Progenitor cell of endocrine pancreas (in vitro differentiated cells): ENCODE measurements at regions not wholly inside any gene's neighbourhood (a gene's known extent, or its start where the extent isn't known, plus 50 kb on each side); places are given as distances from the start of the nearest gene placed in this dataset.

Experiments used
- DNase-seq: peaks from one replicate; pipeline ENCODE4 v3.0.0; 2021; ENCODE audit warnings: low spot score; ENCODE audit not compliant: unreplicated experiment
- H3K27ac Mint-ChIP-seq: 2 replicates; pipeline ENCODE4 v1.8.0; 2021; ENCODE audit warnings: mild to moderate bottlenecking, moderate library complexity, mixed read lengths
- H3K27me3 Mint-ChIP-seq: 2 replicates; pipeline ENCODE4 v1.8.0; 2021; ENCODE audit warnings: mixed read lengths
- H3K36me3 Mint-ChIP-seq: 2 replicates; pipeline ENCODE4 v1.8.0; 2022; ENCODE audit warnings: mixed read lengths; ENCODE audit not compliant: insufficient read depth
- H3K4me1 Mint-ChIP-seq: 2 replicates; pipeline ENCODE4 v1.8.0; 2021; ENCODE audit warnings: low read depth, mixed read lengths
- H3K4me3 Mint-ChIP-seq: 2 replicates; pipeline ENCODE4 v1.8.0; 2021; ENCODE audit warnings: low read depth, mild to moderate bottlenecking, moderate library complexity, mixed read lengths
- H3K9me3 Mint-ChIP-seq: 2 replicates; pipeline ENCODE4 v1.8.0; 2021; ENCODE audit warnings: low read depth, mixed read lengths
- TF ChIP-seq, protein P1 (sequence below): fragments of 200-600 bp; sonication (generic); IDR thresholded peaks from one replicate; pipeline ENCODE4 v1.5.0; 2021; ENCODE audit warnings: antibody characterized with exemption, mild to moderate bottlenecking; ENCODE audit not compliant: unreplicated experiment

DNA sequence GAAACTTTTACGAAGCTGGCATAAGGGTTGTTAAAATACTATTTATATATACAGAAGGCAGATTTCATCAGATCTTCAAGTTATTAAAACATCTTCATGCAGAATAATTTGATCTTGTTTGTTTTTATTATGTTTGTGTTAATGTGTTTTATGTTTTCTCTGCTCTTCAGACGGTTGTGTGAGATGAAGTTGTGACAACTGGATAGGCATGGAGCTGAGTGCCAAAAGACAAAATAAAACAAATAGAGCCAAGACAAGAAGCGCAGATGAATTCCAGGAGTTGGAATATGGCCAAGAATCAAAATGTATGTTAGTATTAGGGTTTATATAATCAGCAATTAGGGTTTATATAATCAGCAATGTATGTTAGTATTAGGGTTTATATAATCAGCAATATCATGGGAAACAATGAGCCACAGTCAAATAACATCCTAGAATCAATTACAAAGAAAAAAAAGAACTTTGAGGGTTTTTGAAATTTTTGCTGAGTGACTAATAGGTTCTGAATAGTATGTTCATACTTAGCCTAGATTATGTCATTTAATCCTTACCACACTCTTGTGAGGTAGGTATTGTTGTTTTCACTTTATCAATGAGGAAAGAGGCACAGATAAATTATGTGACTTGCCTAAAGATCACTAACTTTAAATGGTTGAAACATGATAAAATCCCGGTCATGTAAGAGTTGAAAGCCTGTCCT, 488.0 kb upstream of the STEAP1 start:
- Mint-ChIP-seq H3K4me3 (no peak overlapping the region), H3K4me1 (peaks cover 1% of the 10 kb centered on the region), H3K36me3 (no peaks in the 10 kb centered on the region), H3K27ac (no peak overlapping the region), H3K27me3 (no peaks in the 10 kb centered on the region), H3K9me3 (no peaks in the 10 kb centered on the region)
- DNase-seq: no peak
- TF ChIP-seq, protein P1, sequence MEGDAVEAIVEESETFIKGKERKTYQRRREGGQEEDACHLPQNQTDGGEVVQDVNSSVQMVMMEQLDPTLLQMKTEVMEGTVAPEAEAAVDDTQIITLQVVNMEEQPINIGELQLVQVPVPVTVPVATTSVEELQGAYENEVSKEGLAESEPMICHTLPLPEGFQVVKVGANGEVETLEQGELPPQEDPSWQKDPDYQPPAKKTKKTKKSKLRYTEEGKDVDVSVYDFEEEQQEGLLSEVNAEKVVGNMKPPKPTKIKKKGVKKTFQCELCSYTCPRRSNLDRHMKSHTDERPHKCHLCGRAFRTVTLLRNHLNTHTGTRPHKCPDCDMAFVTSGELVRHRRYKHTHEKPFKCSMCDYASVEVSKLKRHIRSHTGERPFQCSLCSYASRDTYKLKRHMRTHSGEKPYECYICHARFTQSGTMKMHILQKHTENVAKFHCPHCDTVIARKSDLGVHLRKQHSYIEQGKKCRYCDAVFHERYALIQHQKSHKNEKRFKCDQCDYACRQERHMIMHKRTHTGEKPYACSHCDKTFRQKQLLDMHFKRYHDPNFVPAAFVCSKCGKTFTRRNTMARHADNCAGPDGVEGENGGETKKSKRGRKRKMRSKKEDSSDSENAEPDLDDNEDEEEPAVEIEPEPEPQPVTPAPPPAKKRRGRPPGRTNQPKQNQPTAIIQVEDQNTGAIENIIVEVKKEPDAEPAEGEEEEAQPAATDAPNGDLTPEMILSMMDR: no peak

DNA sequence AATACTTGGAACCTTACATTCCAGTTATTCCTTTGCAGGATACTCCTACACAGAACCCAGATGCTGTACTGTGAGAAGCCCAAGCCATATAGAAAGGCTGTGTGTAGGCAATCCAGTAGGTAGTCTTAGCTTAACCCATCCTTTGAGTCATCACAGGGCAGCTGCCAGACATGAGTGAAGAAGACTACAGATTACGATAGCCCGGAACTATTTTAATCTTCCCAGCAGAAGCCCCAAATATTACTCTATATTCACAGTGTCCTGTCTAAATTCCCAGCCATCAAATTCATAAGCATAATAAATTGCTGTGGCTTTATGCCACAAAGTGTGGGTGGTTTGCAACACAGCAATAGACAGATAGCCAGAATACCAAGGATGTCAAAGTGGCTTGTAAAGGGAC, 474.1 kb upstream of the STEAP1 start:
- H3K27ac Mint-ChIP-seq: no peak overlapping the region
- DNase-seq: no peak
- TF ChIP-seq, protein P1: no peak
- no peaks in the 10 kb centered on the region for H3K27me3 Mint-ChIP-seq
- H3K36me3 Mint-ChIP-seq: no peaks in the 10 kb centered on the region
- H3K9me3 Mint-ChIP-seq: peaks cover 5% of the 10 kb centered on the region
- no peaks in the 10 kb centered on the region for H3K4me1 Mint-ChIP-seq
- no peak overlapping the region for H3K4me3 Mint-ChIP-seq

DNA sequence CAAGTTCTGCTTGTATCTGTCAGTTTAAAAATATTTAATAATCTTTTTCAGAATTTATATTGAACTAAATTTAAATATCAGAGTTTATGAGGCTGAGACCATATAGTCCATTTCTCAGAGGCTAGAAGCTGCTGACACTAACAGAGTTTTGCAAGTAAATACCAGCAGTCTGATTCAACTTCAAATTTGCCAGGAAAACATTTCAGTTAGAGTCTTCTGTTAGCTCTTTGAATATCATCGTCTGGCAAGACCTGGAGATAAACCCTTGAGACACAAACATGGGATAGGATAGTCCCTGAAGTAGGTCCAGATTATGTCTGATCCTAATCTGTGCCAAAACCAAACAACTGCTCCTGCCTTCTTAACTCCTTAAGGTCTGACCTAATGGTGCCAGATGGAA, 472.8 kb upstream of the STEAP1 start:
- H3K27ac Mint-ChIP-seq: no peak overlapping the region
- TF ChIP-seq, protein P1: no peak
- H3K27me3 Mint-ChIP-seq: no peaks in the 10 kb centered on the region
- DNase-seq: no peak
- H3K4me1 Mint-ChIP-seq: peaks cover 1% of the 10 kb centered on the region
- H3K4me3 Mint-ChIP-seq: no peak overlapping the region
- no peaks in the 10 kb centered on the region for H3K36me3 Mint-ChIP-seq
- peaks cover 5% of the 10 kb centered on the region for H3K9me3 Mint-ChIP-seq

DNA sequence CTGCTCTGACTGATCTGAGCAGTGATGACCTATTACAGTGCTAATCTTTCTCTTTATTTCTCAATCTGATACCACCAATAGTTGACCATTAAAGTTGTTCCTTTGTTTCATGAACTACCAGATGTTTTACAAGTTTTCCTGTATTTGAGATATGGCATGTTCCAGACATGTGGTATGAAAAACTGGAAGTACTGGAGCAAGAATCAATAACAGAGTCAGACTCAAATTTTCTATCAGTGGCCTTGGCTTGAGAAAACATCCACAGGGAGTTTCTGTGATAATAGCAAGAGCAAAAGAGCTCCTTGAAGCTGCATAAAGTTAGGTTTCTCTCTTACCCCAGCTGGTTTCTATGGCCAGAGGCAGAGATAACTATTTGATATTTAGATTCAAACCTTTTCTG, 469.0 kb upstream of the STEAP1 start:
- H3K4me3 Mint-ChIP-seq: no peak overlapping the region
- H3K27me3 Mint-ChIP-seq: no peaks in the 10 kb centered on the region
- peaks cover 1% of the 10 kb centered on the region for H3K4me1 Mint-ChIP-seq
- TF ChIP-seq, protein P1: no peak
- DNase-seq: no peak
- no peaks in the 10 kb centered on the region for H3K36me3 Mint-ChIP-seq
- H3K27ac Mint-ChIP-seq: no peak overlapping the region
- no peaks in the 10 kb centered on the region for H3K9me3 Mint-ChIP-seq

DNA sequence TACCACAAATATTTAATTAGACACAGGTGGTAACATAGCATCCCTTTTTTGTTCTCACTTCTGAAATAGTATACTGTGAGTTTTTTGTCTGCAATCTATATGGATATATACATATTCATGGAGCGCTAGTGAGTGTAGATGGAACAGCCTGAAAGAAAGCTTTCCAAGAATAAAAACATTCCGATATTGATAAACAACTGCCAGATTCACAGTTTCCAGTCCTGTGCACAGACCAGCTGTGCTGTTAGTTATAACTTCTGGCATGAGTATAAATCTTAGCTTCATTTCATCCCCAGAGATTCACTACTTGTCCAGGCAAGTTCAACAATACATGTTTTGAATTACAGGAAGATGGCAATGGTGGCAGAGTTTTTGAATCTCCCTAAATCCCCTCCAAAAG, 467.1 kb upstream of the STEAP1 start:
- DNase-seq: no peak
- Mint-ChIP-seq H3K27me3 (no peaks in the 10 kb centered on the region), H3K9me3 (no peaks in the 10 kb centered on the region), H3K4me3 (no peak overlapping the region), H3K36me3 (no peaks in the 10 kb centered on the region), H3K4me1 (peaks cover 1% of the 10 kb centered on the region), H3K27ac (no peak overlapping the region)
- TF ChIP-seq, protein P1: no peak
